ENCODE measurements at regions not wholly inside any gene's neighbourhood (a gene's known extent, or its start where the extent isn't known, plus 50 kb on each side); places are given as distances from the start of the nearest gene placed in this dataset.

DNA sequence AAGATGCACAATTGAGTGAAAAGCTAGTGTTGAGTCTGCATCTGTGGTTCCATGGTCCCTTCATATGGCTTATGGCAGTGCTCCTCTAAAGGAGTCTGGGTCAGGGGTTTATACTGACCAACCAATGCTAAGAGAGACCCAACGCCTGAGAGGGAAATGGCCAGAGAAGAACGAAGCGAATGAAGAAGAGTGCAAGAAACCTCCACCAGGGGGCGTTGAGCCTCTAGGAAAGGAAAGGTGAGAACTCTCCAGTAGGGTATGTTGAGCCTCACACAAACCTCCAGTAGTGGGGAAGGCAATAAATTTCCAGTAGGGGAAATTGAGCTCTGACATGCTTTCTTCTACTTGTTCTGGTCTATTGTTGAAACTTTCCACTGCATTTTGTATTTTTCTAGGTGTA is 470.6 kb downstream of the PRDM9 start:
- H3K4me1 ChIP-seq, result no peaks in the 10 kb centered on the region
- intact Hi-C loops (cut with micrococcal nuclease; ENCODE audit: unreplicated experiment), result loop anchor here (1.0 kb wide), 1 partner anchor 132 kb away; no protein-coding TSS in a partner anchor
- POLR2A ChIA-PET, result no interaction called here
- Mint-ChIP-seq H3K36me3 (ENCODE audit: insufficient read depth, unreplicated experiment) (no peaks in the 10 kb centered on the region), H3K4me1 (ENCODE audit: low read depth, unreplicated experiment) (no peaks in the 10 kb centered on the region), H3K4me3 (ENCODE audit: unreplicated experiment) (no peak overlapping the region), H3K27ac (ENCODE audit: unreplicated experiment) (no peak overlapping the region), H3K27me3 (ENCODE audit: insufficient read depth, unreplicated experiment) (no peaks in the 10 kb centered on the region), H3K9me3 (ENCODE audit: unreplicated experiment) (peaks cover 22% of the 10 kb centered on the region)
- no peak overlapping the region for H3K4me3 ChIP-seq (ENCODE audit: low read depth, low read length)
- TF ChIP-seq, protein P1, sequence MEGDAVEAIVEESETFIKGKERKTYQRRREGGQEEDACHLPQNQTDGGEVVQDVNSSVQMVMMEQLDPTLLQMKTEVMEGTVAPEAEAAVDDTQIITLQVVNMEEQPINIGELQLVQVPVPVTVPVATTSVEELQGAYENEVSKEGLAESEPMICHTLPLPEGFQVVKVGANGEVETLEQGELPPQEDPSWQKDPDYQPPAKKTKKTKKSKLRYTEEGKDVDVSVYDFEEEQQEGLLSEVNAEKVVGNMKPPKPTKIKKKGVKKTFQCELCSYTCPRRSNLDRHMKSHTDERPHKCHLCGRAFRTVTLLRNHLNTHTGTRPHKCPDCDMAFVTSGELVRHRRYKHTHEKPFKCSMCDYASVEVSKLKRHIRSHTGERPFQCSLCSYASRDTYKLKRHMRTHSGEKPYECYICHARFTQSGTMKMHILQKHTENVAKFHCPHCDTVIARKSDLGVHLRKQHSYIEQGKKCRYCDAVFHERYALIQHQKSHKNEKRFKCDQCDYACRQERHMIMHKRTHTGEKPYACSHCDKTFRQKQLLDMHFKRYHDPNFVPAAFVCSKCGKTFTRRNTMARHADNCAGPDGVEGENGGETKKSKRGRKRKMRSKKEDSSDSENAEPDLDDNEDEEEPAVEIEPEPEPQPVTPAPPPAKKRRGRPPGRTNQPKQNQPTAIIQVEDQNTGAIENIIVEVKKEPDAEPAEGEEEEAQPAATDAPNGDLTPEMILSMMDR (IDR thresholded peaks at IDR 0.05; ENCODE audit: insufficient read depth in 1 of 2, low read depth in 1 of 2, low read length in 1 of 2, severe bottlenecking in 1 of 2, unreplicated experiment in 1 of 2), result peak; percentile 19 to 29
- BruUV-seq (replicated peaks), result no TSS peak
- CTCF ChIA-PET, result no interaction called here
- no peaks in the 10 kb centered on the region; the same call in 1 of the 2 replicates for H3K9me3 ChIP-seq
- DNase-seq, result peak in 1 of 2 experiments; percentile 58
- no peaks in the 10 kb centered on the region for H3K36me3 ChIP-seq (ENCODE audit: control insufficient read depth, insufficient read depth, low read length)
- H3K27me3 ChIP-seq (replicated peaks; ENCODE audit: control insufficient read depth, insufficient read depth, low read length), result no peaks in the 10 kb centered on the region

GRCh38 chr5:23991406-23991805 is 484.0 kb downstream of the PRDM9 start:
- TF ChIP-seq, protein P1 (IDR thresholded peaks at IDR 0.05; ENCODE audit: insufficient read depth in 1 of 2, low read depth in 1 of 2, low read length in 1 of 2, severe bottlenecking in 1 of 2, unreplicated experiment in 1 of 2), result no peak
- no peaks in the 10 kb centered on the region for H3K9me3 Mint-ChIP-seq (ENCODE audit: unreplicated experiment)
- no peak overlapping the region for H3K27ac Mint-ChIP-seq (ENCODE audit: unreplicated experiment)
- no peaks in the 10 kb centered on the region for H3K27me3 ChIP-seq (replicated peaks; ENCODE audit: control insufficient read depth, insufficient read depth, low read length)
- ChIA-PET CTCF (no interaction called here), POLR2A (no interaction called here)
- peaks cover 9% of the 10 kb centered on the region; the same call in 1 of the 2 replicates for H3K4me1 ChIP-seq
- H3K4me1 Mint-ChIP-seq (ENCODE audit: low read depth, unreplicated experiment), result peaks cover 7% of the 10 kb centered on the region
- H3K9me3 ChIP-seq, result no peaks in the 10 kb centered on the region
- no peaks in the 10 kb centered on the region for H3K36me3 Mint-ChIP-seq (ENCODE audit: insufficient read depth, unreplicated experiment)
- H3K27me3 Mint-ChIP-seq (ENCODE audit: insufficient read depth, unreplicated experiment), result no peaks in the 10 kb centered on the region
- no TSS peak for BruUV-seq (replicated peaks)
- H3K4me3 Mint-ChIP-seq (ENCODE audit: unreplicated experiment), result no peak overlapping the region
- no peak for DNase-seq
- no peak overlapping the region for H3K4me3 ChIP-seq (ENCODE audit: low read depth, low read length)
- no peaks in the 10 kb centered on the region for H3K36me3 ChIP-seq (ENCODE audit: control insufficient read depth, insufficient read depth, low read length)
- intact Hi-C loops (cut with micrococcal nuclease; ENCODE audit: unreplicated experiment), result loop anchor here (10.0 kb wide), 1 partner anchor 637 kb away; no protein-coding TSS in a partner anchor

GRCh38 chr5:23994581-23995370 is 487.4 kb downstream of the PRDM9 start:
- intact Hi-C loops (cut with micrococcal nuclease; ENCODE audit: unreplicated experiment), result loop anchor here (1.0 to 10.0 kb wide), 2 partner anchors 173 to 640 kb away; no protein-coding TSS in a partner anchor
- no peaks in the 10 kb centered on the region for H3K36me3 Mint-ChIP-seq (ENCODE audit: insufficient read depth, unreplicated experiment)
- H3K27ac Mint-ChIP-seq (ENCODE audit: unreplicated experiment), result no peak overlapping the region

More at GRCh38 chr5:23994581-23995370, 487.4 kb downstream of the PRDM9 start:
- TF ChIP-seq, protein P1 (IDR thresholded peaks at IDR 0.05; ENCODE audit: insufficient read depth in 1 of 2, low read depth in 1 of 2, low read length in 1 of 2, severe bottlenecking in 1 of 2, unreplicated experiment in 1 of 2), result peak; percentile 28 to 31
- peak in 1 of 2 experiments; percentile 20 for DNase-seq
- no peaks in the 10 kb centered on the region for H3K27me3 Mint-ChIP-seq (ENCODE audit: insufficient read depth, unreplicated experiment)
- no peaks in the 10 kb centered on the region for H3K27me3 ChIP-seq (replicated peaks; ENCODE audit: control insufficient read depth, insufficient read depth, low read length)
- CTCF ChIA-PET, result no interaction called here
- POLR2A ChIA-PET, result no interaction called here
- H3K9me3 ChIP-seq, result no peaks in the 10 kb centered on the region
- peaks cover 10% of the 10 kb centered on the region for H3K9me3 Mint-ChIP-seq (ENCODE audit: unreplicated experiment)
- peaks cover 7% of the 10 kb centered on the region for H3K4me1 Mint-ChIP-seq (ENCODE audit: low read depth, unreplicated experiment)
- H3K4me1 ChIP-seq, result peaks cover 13% of the 10 kb centered on the region; the same call in 1 of the 2 replicates
- H3K36me3 ChIP-seq (ENCODE audit: control insufficient read depth, insufficient read depth, low read length), result no peaks in the 10 kb centered on the region
- no peak overlapping the region for H3K4me3 ChIP-seq (ENCODE audit: low read depth, low read length)
- no peak overlapping the region for H3K4me3 Mint-ChIP-seq (ENCODE audit: unreplicated experiment)
- no TSS peak for BruUV-seq (replicated peaks)

Data from Caco-2 (cell line).